B cell (primary cell): ENCODE measurements at regions not wholly inside any gene's neighbourhood (a gene's known extent, or its start where the extent isn't known, plus 50 kb on each side); places are given as distances from the start of the nearest gene placed in this dataset.

Source experiments
- EZH2 ChIP-seq: IDR thresholded peaks from 2 replicates; pipeline ENCODE4 v1.6.1; 2012; ENCODE audit warnings: borderline replicate concordance, low read depth, mild to moderate bottlenecking, moderate library complexity, low read length; ENCODE audit not compliant: insufficient read depth, poor library complexity, severe bottlenecking
- TF ChIP-seq, protein P1 (sequence below): fragments of 200-600 bp; IDR thresholded peaks from one replicate; pipeline ENCODE4 v1.8.0; 2022; ENCODE audit warnings: antibody characterized with exemption, mild to moderate bottlenecking

GRCh38 chr5:8693341-8693844 lies 824.4 kb downstream of the MTRR start:
- no peak for TF ChIP-seq EZH2
- TF ChIP-seq, protein P1, sequence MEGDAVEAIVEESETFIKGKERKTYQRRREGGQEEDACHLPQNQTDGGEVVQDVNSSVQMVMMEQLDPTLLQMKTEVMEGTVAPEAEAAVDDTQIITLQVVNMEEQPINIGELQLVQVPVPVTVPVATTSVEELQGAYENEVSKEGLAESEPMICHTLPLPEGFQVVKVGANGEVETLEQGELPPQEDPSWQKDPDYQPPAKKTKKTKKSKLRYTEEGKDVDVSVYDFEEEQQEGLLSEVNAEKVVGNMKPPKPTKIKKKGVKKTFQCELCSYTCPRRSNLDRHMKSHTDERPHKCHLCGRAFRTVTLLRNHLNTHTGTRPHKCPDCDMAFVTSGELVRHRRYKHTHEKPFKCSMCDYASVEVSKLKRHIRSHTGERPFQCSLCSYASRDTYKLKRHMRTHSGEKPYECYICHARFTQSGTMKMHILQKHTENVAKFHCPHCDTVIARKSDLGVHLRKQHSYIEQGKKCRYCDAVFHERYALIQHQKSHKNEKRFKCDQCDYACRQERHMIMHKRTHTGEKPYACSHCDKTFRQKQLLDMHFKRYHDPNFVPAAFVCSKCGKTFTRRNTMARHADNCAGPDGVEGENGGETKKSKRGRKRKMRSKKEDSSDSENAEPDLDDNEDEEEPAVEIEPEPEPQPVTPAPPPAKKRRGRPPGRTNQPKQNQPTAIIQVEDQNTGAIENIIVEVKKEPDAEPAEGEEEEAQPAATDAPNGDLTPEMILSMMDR = no peak
